ENCODE measurements at regions not wholly inside any gene's neighbourhood (a gene's known extent, or its start where the extent isn't known, plus 50 kb on each side); places are given as distances from the start of the nearest gene placed in this dataset.

DNA sequence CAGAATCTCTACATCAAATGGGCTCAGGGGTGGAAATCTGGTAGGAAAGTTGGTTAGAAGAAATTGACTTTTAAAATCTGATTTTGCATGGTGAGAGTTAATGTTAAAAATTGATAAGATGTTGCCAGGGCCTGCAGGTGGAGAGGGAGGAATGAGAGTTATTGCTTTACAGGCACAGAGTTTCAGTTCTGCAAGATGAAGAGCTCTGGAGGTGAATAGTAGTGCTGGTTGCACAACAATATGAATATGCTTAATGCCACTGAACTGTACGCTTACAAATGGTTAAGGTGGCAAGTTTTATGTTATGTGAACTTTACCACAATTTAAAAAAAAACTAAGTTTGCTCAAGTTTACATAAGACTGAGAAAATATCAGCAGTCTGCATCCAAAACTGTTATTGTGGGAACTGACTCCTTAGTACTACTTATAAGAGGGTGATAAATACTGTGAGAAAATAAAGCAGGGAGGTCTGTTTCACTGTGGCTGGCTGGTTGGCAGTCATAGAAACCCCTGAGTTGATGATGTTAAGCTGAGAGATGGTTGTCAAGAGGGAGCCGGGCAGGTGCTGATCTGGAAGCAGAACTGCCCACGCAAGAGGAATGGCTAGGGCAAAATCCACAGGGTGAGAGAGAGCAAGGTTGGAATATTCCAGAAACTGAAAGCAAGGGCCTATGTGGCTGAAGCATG, 144.9 kb downstream of the EDEM1 start:
- no peak for TF ChIP-seq CTCF (IDR thresholded peaks at IDR 0.05)
- H3K36me3 Mint-ChIP-seq = no peaks in the 10 kb centered on the region
- Histone ChIP-seq H3K9me3 (replicated peaks in 1 of 2; ENCODE audit: control insufficient read depth in 1 of 2, insufficient read depth in 1 of 2, low read length in 2 of 2) (no peaks in the 10 kb centered on the region), H3K27me3 (ENCODE audit: control insufficient read depth in 2 of 2, insufficient read depth in 2 of 2, low read length in 2 of 2) (no peaks in the 10 kb centered on the region), H3K79me2 (ENCODE audit: insufficient read depth, low read length) (no peaks in the 10 kb centered on the region), H3K27ac (ENCODE audit: low read depth in 1 of 2, low read length in 2 of 2) (no peak overlapping the region), H3K9ac (ENCODE audit: insufficient read depth, low read length, poor library complexity, severe bottlenecking) (no peak overlapping the region), H4K20me1 (ENCODE audit: insufficient read depth, low read length) (no peaks in the 10 kb centered on the region), H3K4me3 (replicated peaks in 1 of 3; ENCODE audit: low read depth in 2 of 3, low read length in 3 of 3) (no peak overlapping the region), H3K36me3 (replicated peaks in 1 of 2; ENCODE audit: control insufficient read depth in 1 of 2, insufficient read depth in 2 of 2, low read length in 2 of 2) (no peaks in the 10 kb centered on the region), H3K4me1 (ENCODE audit: control insufficient read depth in 1 of 2, insufficient read depth in 2 of 2, low read length in 2 of 2) (peaks cover 0 to 8% of the 10 kb centered on the region in 2 donors), H3K4me2 (replicated peaks; ENCODE audit: extremely low read depth, low read length, poor library complexity, severe bottlenecking) (no peak overlapping the region), H2AFZ (ENCODE audit: insufficient read depth, low read depth, low read length, poor library complexity, severe bottlenecking) (no peak overlapping the region)
- no peak for DNase-seq
- 63% methylated on average over 2 of the region's 3 CpGs for WGBS (ENCODE audit: insufficient coverage)
- peaks cover 0 to 2% (median 0%) of the 10 kb centered on the region in 7 donors for H3K9me3 Mint-ChIP-seq
- H3K27me3 Mint-ChIP-seq (ENCODE audit: low read depth in 3 of 3) = peaks cover 0 to 3% (median 2%) of the 10 kb centered on the region in 3 donors
- H3K4me3 Mint-ChIP-seq = no peak overlapping the region
- peak overlapping the region in 2 of 7 donors; percentile 25 to 28 for H3K27ac Mint-ChIP-seq
- intact Hi-C loops (cut with micrococcal nuclease) = no loop called here
- H3K4me1 Mint-ChIP-seq = peaks cover 7% of the 10 kb centered on the region

DNA sequence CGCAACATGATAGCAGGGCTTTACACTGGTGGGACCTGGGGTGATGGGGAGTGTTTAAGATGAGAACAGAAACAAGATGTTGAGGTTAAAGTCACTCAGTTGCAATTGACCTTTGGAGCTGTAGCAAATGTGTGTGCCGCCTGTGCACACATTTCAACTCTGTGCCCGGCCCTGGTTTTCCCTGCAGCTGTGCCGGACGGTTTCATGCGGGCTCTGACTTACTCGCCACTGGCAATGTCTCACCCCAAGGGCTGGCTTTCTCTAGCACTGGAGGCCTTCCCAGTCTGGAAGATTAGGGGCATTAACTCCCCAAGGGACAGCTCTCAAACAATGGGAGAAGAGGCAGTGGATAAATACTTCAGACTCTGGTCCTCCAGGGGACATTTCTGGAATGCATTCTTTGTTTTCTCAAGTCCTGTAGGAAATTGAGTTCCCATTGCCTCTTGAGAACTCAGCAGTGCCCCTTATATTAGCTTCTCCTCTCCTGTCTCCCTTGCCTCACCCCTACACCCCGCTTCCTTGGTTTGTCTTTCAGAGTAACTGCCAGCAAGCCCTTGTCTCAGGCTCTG, 152.5 kb downstream of the EDEM1 start:
- no peak overlapping the region for H3K4me2 ChIP-seq (replicated peaks; ENCODE audit: extremely low read depth, low read length, poor library complexity, severe bottlenecking)
- H3K27ac ChIP-seq (ENCODE audit: low read depth in 1 of 2, low read length in 2 of 2) = no peak overlapping the region
- no peak overlapping the region for H2AFZ ChIP-seq (ENCODE audit: insufficient read depth, low read depth, low read length, poor library complexity, severe bottlenecking)
- H3K36me3 Mint-ChIP-seq = no peaks in the 10 kb centered on the region
- no peaks in the 10 kb centered on the region for H4K20me1 ChIP-seq (ENCODE audit: insufficient read depth, low read length)
- no peak overlapping the region for H3K27ac Mint-ChIP-seq
- H3K4me1 Mint-ChIP-seq = no peaks in the 10 kb centered on the region
- intact Hi-C loops (cut with micrococcal nuclease) = no loop called here
- no peaks in the 10 kb centered on the region for H3K27me3 ChIP-seq (ENCODE audit: control insufficient read depth in 2 of 2, insufficient read depth in 2 of 2, low read length in 2 of 2)
- no peak for DNase-seq
- WGBS (ENCODE audit: insufficient coverage) = 100% methylated on average over 8 of the region's 8 CpGs
- no peak overlapping the region for H3K4me3 Mint-ChIP-seq
- H3K27me3 Mint-ChIP-seq (ENCODE audit: low read depth in 3 of 3) = peaks cover 0 to 7% (median 1%) of the 10 kb centered on the region in 3 donors
- no peak overlapping the region for H3K4me3 ChIP-seq (replicated peaks in 1 of 3; ENCODE audit: low read depth in 2 of 3, low read length in 3 of 3)
- H3K9ac ChIP-seq (ENCODE audit: insufficient read depth, low read length, poor library complexity, severe bottlenecking) = no peak overlapping the region
- no peaks in the 10 kb centered on the region for H3K9me3 Mint-ChIP-seq
- H3K79me2 ChIP-seq (ENCODE audit: insufficient read depth, low read length) = no peaks in the 10 kb centered on the region
- no peaks in the 10 kb centered on the region for H3K4me1 ChIP-seq (ENCODE audit: control insufficient read depth in 1 of 2, insufficient read depth in 2 of 2, low read length in 2 of 2)
- no peak for TF ChIP-seq CTCF (IDR thresholded peaks at IDR 0.05)
- no peaks in the 10 kb centered on the region for H3K36me3 ChIP-seq (replicated peaks in 1 of 2; ENCODE audit: control insufficient read depth in 1 of 2, insufficient read depth in 2 of 2, low read length in 2 of 2)
- no peaks in the 10 kb centered on the region for H3K9me3 ChIP-seq (replicated peaks in 1 of 2; ENCODE audit: control insufficient read depth in 1 of 2, insufficient read depth in 1 of 2, low read length in 2 of 2)
